Duodenal mucosa (tissue), 2 donors: ENCODE measurements at regions not wholly inside any gene's neighbourhood (a gene's known extent, or its start where the extent isn't known, plus 50 kb on each side); places are given as distances from the start of the nearest gene placed in this dataset.
"Not testable (repeated sequence)": the region's sequence is repeated elsewhere in the genome, so short reads cannot be mapped to it uniquely, and the experiment has no call there.

Experiments used
- H3K27ac ChIP-seq: one replicate; pipeline ENCODE4 v1.7.0; 2013; ENCODE audit warnings: low read depth, low read length
- H3K27me3 ChIP-seq, 2 donors: one replicate each; pipeline ENCODE4 v1.7.0; 2013; ENCODE audit warnings: low read length in 2 of 2, control low read depth in 1 of 2; ENCODE audit not compliant: insufficient read depth in 2 of 2, control insufficient read depth in 1 of 2
- H3K36me3 ChIP-seq, 2 donors: one replicate each; pipeline ENCODE4 v1.7.0; 2013; ENCODE audit warnings: low read length in 2 of 2, control low read depth in 1 of 2; ENCODE audit not compliant: insufficient read depth in 2 of 2, control insufficient read depth in 1 of 2
- H3K4me1 ChIP-seq, 2 donors: one replicate each; pipeline ENCODE4 v1.7.0; 2013; ENCODE audit warnings: low read length in 2 of 2, control low read depth in 1 of 2; ENCODE audit not compliant: insufficient read depth in 2 of 2, control insufficient read depth in 1 of 2
- H3K4me3 ChIP-seq, 2 donors: one replicate each; pipeline ENCODE4 v1.7.0; 2013; ENCODE audit warnings: low read length in 2 of 2, low read depth in 1 of 2
- H3K9ac ChIP-seq, 2 donors: one replicate each; pipeline ENCODE4 v1.7.0; 2013; ENCODE audit warnings: low read length in 2 of 2, low read depth in 1 of 2
- H3K9me3 ChIP-seq, 2 donors: one replicate each; pipeline ENCODE4 v1.7.0; 2013; ENCODE audit warnings: low read length in 2 of 2, control low read depth in 1 of 2; ENCODE audit not compliant: control insufficient read depth in 1 of 2

DNA sequence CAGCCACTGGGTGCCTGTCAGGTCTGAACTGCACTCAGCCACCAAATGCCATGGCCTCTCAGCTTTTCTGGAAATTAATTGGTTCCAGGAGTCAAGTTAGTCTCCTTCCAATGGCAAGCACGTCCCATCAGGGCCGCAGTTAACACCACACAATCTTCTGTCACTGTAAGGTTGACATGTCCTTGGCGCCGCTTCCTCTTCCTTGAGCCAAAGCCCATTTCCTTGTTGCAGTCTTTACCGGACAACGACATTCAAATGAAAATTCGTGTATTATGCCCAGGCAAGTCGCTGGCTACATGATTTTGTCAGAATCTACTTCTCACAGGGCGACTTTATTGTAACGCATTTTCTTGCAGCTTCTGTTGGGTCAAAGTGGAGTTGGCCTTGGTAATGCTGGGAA is 430.6 kb upstream of the KAZN start:
- Histone ChIP-seq H3K27me3 (no peaks in the 10 kb centered on the region), H3K9ac (no peak overlapping the region), H3K36me3 (no peaks in the 10 kb centered on the region), H3K9me3 (no peaks in the 10 kb centered on the region), H3K4me3 (no peak overlapping the region), H3K27ac (no peak overlapping the region), H3K4me1 (no peaks in the 10 kb centered on the region)

DNA sequence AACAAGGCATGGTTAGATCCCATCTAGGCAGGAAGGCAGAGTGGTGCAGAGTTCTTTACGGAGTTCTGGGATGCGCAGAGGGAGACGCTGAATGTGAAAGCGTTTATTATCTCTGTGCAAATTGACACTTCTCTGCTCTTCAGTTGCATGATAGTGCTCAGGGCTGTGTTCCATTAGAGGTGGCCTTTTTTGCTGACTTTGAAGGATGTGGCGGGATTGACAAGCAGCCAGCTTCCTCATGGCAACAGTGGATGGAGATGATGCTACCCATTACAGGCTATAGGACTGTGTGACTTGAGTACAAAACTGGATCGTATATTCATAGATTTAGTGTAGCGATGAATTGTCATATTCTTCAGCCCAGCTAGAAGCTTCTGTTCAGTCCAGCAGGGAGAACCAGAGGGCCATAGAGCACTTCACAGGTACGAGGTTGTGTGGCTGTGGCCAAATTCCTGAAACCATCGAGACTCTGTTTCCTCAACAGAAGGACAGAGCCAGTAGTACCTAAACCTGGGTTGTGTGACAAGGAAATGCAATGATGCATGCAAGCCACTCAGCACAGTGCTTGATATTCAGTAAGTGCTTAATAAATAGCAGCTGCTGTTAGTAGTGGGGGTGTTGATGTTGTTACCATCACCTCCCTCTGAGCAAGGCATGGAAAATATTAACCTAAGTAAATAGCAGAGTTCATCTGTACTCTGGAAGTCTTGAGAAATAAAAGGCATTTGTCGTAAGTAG is 430.0 kb upstream of the KAZN start:
- H3K4me1 ChIP-seq: no peaks in the 10 kb centered on the region
- no peak overlapping the region for H3K9ac ChIP-seq
- H3K9me3 ChIP-seq: no peaks in the 10 kb centered on the region
- H3K27ac ChIP-seq: no peak overlapping the region
- H3K36me3 ChIP-seq: no peaks in the 10 kb centered on the region
- no peaks in the 10 kb centered on the region for H3K27me3 ChIP-seq
- no peak overlapping the region for H3K4me3 ChIP-seq

DNA sequence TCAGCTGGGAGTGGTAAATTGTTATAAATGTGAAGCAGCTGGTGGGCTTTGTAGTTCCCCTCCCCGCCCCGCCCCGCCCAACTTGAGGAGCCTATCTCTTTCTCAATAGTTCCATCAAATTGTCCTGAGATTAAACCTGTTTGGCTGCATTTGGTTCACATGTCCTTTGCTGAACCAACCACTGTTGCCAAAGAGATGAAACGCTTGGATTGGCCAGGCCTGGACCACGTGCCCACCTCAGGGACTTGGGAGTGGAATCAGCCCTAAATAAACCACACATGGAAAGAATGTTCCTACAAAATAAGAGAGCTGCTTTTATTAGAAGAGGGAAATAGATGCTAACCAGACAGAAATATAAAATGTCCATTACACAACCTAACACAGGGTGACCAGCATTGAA is 424.9 kb upstream of the KAZN start:
- Histone ChIP-seq H3K4me3 (no peak overlapping the region), H3K27me3 (no peaks in the 10 kb centered on the region), H3K27ac (no peak overlapping the region), H3K9me3 (no peaks in the 10 kb centered on the region), H3K9ac (no peak overlapping the region), H3K4me1 (no peaks in the 10 kb centered on the region), H3K36me3 (no peaks in the 10 kb centered on the region)

DNA sequence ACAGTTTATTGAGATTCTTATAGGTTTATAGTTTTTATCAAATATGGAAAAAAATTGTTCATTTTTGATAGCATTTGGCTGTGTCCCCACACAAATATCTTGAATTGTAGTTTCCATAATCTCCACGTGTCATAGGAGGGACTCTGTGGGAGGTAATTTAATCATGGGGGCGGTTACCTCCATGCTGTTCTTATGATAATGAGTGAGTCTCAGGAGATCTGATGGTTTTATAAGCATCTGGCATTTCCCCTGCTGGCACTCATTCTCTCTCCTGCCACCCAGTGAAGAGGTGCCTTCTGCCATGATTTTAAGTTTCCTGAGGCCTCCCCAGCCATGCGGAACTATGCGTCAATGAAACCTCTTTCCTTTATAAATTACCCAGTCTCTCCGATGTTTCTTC is 420.6 kb upstream of the KAZN start:
- not testable (repeated sequence) for H3K36me3 ChIP-seq, H3K27ac ChIP-seq, H3K9me3 ChIP-seq, H3K4me3 ChIP-seq, H3K27me3 ChIP-seq, H3K9ac ChIP-seq, H3K4me1 ChIP-seq

DNA sequence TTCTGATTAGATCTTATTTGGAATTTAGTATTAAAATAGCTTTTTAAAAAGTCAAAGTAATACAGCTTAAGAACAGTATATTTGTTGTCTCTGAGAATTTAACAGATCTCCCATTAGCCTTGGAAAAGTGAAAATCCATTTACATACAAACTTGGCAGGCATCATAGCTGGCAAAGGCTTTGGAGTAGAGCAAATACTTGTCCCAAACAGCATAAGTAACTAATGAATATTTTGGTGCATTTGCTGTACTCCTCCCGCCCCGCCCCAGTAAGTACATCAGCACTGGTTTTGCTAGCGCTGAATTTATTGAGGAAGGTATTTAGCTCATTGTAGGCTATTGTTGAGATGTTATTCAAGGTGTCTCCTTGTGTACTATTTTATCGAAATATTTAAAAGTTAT is 417.7 kb upstream of the KAZN start:
- H3K4me3 ChIP-seq: no peak overlapping the region
- no peak overlapping the region for H3K9ac ChIP-seq
- H3K27ac ChIP-seq: no peak overlapping the region
- no peaks in the 10 kb centered on the region for H3K4me1 ChIP-seq
- no peaks in the 10 kb centered on the region for H3K27me3 ChIP-seq
- H3K9me3 ChIP-seq: no peaks in the 10 kb centered on the region
- no peaks in the 10 kb centered on the region for H3K36me3 ChIP-seq

DNA sequence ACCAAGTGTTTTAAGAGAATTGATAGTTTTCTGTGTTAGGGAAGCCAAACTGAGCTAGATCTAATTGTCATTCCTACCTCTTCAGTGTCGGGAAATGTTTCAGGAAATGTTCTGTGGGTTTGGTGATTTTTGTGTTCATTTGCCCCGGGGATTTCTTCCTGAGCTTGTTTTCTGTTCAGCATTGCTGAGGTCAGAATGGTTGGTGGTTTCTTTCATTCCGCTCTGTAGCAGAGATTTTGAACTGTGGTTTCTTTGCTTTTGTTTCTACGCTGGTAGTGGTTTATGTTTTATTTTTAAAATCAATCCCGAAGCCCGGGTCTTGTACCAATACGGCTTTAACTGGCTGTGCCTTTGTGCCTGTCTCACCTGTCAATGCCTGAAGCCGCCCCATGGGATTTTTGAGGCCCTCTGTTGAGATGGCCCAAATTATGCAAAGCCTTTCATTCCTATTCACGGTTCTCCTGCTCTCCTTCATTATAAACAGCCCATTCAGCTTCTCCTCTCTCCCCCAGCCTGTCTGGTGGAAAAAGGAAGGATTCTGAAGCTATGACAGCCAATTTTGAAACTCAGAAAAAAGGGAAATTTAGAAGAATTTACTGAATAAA is 417.2 kb upstream of the KAZN start:
- Histone ChIP-seq H3K9ac (no peak overlapping the region), H3K9me3 (no peaks in the 10 kb centered on the region), H3K36me3 (no peaks in the 10 kb centered on the region), H3K4me1 (no peaks in the 10 kb centered on the region), H3K27me3 (no peaks in the 10 kb centered on the region), H3K4me3 (no peak overlapping the region), H3K27ac (no peak overlapping the region)

DNA sequence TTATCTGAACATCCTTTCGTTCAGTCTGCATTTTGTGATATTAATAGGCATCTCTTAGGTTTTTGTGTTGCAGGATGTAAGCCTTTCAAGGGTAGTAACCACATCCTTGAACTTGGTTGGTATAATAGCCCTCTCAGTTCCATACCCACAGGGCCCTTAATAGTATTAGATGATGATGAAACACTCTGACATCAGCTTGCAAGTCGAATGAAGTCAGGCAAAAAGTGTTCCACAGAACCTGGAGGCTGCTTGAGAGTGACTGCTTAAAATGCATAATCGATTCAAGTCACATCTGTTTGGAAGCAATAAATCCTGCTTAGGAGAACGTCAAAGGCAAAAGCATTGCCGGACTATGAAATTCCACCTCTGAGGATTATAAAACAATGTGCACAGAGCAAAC is 415.6 kb upstream of the KAZN start:
- Histone ChIP-seq H3K9me3 (no peaks in the 10 kb centered on the region), H3K4me1 (no peaks in the 10 kb centered on the region), H3K9ac (no peak overlapping the region), H3K4me3 (no peak overlapping the region), H3K27me3 (no peaks in the 10 kb centered on the region), H3K36me3 (no peaks in the 10 kb centered on the region), H3K27ac (no peak overlapping the region)

DNA sequence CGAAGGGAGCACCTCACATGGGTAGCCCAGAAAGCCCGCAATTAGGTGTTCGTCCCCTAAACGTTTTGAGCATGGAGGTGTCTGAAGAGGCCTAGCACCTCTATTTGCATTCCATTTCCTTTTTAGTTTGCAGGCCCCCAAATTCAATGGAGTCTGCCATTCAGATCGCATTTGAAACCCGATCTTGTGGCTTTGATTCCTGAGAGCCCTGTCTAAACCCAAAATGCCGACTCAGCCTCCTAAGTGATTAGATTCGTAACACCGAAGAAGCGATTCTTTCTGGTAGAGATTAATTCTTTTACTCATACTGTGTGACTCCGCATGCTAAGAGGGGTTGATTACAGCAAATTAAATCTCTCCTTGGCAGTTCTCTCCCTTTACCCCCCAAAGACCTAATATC is 415.2 kb upstream of the KAZN start:
- H3K4me3 ChIP-seq: no peak overlapping the region

DNA sequence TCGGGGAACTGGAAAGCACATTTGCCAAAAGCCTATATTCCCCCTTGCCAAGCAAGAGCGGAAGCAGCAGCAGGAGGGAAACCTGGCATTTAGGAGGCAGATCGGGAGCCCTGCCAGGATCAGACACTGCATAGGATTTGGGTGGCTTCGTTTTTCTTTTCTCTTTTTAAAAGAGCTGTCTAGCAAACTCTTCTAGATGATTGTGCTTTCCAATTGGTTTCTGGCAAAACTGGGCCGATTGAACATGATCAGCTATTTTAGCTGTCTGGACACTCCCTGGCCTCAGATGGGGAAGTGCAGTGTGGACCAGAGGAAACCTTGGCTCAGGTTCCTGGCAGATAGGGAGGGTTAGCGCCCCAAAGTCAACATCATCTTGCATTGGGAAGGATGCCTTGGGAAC is 414.0 kb upstream of the KAZN start:
- H3K9ac ChIP-seq: no peak overlapping the region
- H3K4me1 ChIP-seq: no peaks in the 10 kb centered on the region
- H3K36me3 ChIP-seq: no peaks in the 10 kb centered on the region

More for the DNA sequence above, 415.2 kb upstream of the KAZN start:
- Histone ChIP-seq H3K27ac (no peak overlapping the region), H3K9me3 (no peaks in the 10 kb centered on the region), H3K9ac (no peak overlapping the region), H3K4me1 (no peaks in the 10 kb centered on the region), H3K36me3 (no peaks in the 10 kb centered on the region), H3K27me3 (no peaks in the 10 kb centered on the region)

DNA sequence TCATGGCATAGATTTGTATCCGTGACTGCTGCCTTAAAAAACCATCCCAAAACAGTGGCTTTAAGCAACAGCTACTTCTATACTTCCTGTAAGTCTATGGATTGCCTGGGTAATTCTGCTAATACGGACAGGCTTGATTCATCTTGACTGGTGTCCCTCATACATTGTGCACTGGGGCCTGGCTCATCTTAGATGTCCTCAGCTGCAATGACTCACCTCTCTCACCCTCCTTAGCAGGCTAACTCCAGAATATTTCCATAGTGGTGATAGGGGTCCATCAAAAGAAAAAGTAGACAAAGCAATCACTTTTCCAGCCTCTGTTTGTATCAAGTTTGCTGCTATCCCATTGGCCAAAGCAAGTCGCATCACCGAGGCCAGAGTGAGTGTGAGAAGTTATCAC is 409.1 kb upstream of the KAZN start:
- Histone ChIP-seq H3K9ac (no peak overlapping the region), H3K36me3 (no peaks in the 10 kb centered on the region), H3K4me1 (no peaks in the 10 kb centered on the region), H3K27me3 (no peaks in the 10 kb centered on the region), H3K27ac (no peak overlapping the region), H3K4me3 (no peak overlapping the region), H3K9me3 (no peaks in the 10 kb centered on the region)

More for the DNA sequence above, 414.0 kb upstream of the KAZN start:
- Histone ChIP-seq H3K9me3 (no peaks in the 10 kb centered on the region), H3K27me3 (no peaks in the 10 kb centered on the region), H3K4me3 (no peak overlapping the region), H3K27ac (no peak overlapping the region)
